ENCODE measurements at regions not wholly inside any gene's neighbourhood (a gene's known extent, or its start where the extent isn't known, plus 50 kb on each side); places are given as distances from the start of the nearest gene placed in this dataset.
"Not testable (repeated sequence)": the region's sequence is repeated elsewhere in the genome, so short reads cannot be mapped to it uniquely, and the experiment has no call there.

GRCh38 chr13:96934889-96935489, 59.3 kb downstream of the OXGR1 start:
- no peaks in the 10 kb centered on the region for H3K9me3 ChIP-seq
- H3K27ac ChIP-seq, result no peak overlapping the region
- H3K4me3 ChIP-seq, result no peak overlapping the region
- intact Hi-C loops (cut with DNase I), result no loop called here
- no peaks in the 10 kb centered on the region for H3K27me3 ChIP-seq
- no peaks in the 10 kb centered on the region for H3K4me1 ChIP-seq
- no peak for ATAC-seq
- TF ChIP-seq, protein P1, sequence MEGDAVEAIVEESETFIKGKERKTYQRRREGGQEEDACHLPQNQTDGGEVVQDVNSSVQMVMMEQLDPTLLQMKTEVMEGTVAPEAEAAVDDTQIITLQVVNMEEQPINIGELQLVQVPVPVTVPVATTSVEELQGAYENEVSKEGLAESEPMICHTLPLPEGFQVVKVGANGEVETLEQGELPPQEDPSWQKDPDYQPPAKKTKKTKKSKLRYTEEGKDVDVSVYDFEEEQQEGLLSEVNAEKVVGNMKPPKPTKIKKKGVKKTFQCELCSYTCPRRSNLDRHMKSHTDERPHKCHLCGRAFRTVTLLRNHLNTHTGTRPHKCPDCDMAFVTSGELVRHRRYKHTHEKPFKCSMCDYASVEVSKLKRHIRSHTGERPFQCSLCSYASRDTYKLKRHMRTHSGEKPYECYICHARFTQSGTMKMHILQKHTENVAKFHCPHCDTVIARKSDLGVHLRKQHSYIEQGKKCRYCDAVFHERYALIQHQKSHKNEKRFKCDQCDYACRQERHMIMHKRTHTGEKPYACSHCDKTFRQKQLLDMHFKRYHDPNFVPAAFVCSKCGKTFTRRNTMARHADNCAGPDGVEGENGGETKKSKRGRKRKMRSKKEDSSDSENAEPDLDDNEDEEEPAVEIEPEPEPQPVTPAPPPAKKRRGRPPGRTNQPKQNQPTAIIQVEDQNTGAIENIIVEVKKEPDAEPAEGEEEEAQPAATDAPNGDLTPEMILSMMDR (IDR thresholded peaks at IDR 0.05), result no peak
- no peaks in the 10 kb centered on the region for H3K36me3 ChIP-seq
- no peak for DNase-seq

DNA sequence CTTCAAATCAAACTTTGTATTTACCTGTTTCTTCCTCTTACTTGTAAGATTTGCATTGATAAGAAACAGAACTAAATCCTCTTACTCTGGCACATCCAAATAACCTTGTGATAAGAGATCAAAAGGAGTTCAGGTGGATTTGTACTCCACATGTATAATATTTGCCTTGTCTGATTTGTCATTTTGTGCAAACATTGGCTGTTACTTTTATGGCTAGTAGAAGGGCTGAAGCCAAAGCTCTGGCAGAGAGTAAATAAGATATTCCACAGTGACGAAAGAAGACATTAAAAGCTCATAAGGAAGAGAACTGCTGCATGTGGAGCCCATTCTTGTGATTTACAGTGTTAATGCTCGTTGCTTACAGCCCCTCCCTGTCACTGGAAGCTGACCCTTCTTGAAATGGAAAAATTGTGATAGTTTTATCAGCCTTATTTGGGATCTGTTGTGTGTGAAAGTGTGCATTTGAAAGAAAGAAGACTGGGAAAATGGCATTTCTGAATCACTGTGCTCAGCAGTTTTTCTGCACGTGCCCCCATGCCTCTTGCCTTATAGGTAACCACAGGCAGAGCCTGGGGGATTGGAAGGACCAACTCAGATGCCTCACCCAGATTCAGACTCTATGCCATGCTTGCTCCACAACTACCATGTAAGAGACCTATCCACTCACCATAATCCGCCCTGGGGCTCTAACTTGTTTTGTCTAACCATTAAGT, 68.2 kb downstream of the OXGR1 start:
- peak in 2 of 4 donors; percentile 6 to 19 for DNase-seq

GRCh38 chr13:96925477-96925876, 68.8 kb downstream of the OXGR1 start:
- Histone ChIP-seq H3K36me3 (no peaks in the 10 kb centered on the region), H3K4me3 (no peak overlapping the region), H3K4me1 (no peaks in the 10 kb centered on the region), H3K27ac (no peak overlapping the region), H3K27me3 (no peaks in the 10 kb centered on the region), H3K9me3 (peaks cover 0 to 20% of the 10 kb centered on the region in 2 donors)
- intact Hi-C loops (cut with DNase I), result no loop called here
- TF ChIP-seq, protein P1 (IDR thresholded peaks at IDR 0.05), result no peak
- DNase-seq (no peak), ATAC-seq (no peak)

More for the DNA sequence above, 68.2 kb downstream of the OXGR1 start:
- TF ChIP-seq, protein P1 (IDR thresholded peaks at IDR 0.05), result no peak
- H3K9me3 ChIP-seq, result peaks cover 0 to 18% of the 10 kb centered on the region in 2 donors
- H3K27me3 ChIP-seq, result no peaks in the 10 kb centered on the region
- no peaks in the 10 kb centered on the region for H3K36me3 ChIP-seq
- intact Hi-C loops (cut with DNase I), result no loop called here
- H3K4me3 ChIP-seq, result no peak overlapping the region
- H3K4me1 ChIP-seq, result no peaks in the 10 kb centered on the region
- no peak overlapping the region for H3K27ac ChIP-seq
- peak; percentile 71 for ATAC-seq

DNA sequence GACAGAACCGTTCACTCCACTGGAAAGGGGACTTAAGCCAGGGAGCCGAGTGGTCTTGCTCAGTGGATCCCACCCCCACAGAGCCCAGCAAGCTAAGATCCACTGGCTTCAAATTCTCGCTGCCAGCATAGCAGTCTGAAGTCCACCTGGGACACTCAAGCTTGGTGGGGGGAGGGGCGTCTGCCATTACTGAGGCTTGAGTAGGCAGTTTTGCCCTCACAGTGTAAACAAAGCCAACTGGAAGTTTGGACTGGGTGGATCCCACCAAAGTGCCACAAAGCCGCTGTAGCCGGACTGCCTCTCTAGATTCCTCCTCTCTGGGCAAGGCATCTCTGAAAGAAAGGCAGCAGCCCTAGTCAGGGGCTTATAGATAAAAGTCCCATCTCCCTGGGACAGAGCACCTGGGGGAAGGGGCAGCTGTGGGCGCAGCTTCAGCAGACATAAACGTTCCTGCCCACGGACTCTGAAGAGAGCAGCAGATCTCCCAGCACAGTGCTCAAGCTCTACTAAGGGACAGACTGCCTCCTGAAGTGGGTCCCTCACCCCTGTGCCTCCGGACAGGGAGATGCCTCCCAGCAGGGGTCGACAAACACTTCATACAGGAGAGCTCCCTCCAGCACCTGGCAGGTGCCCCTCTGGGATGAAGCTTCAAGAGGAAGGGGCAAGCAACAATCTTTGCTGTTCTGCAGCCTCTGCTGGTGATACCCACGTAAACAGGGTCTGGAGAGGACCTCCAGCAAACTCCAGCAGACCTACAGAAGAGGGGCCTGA, 75.2 kb downstream of the OXGR1 start:
- H3K36me3 ChIP-seq; H3K27me3 ChIP-seq; H3K4me3 ChIP-seq; H3K4me1 ChIP-seq; H3K27ac ChIP-seq; ATAC-seq; DNase-seq; intact Hi-C loops (cut with DNase I): not testable (repeated sequence)
- H3K9me3 ChIP-seq, result peaks cover 0 to 28% of the 10 kb centered on the region in 2 donors

GRCh38 chr13:96904232-96904631, 90.0 kb downstream of the OXGR1 start:
- Histone ChIP-seq H3K9me3 (no peaks in the 10 kb centered on the region), H3K27me3 (no peaks in the 10 kb centered on the region), H3K4me3 (no peak overlapping the region), H3K27ac (no peak overlapping the region), H3K4me1 (no peaks in the 10 kb centered on the region), H3K36me3 (no peaks in the 10 kb centered on the region)
- TF ChIP-seq, protein P1 (IDR thresholded peaks at IDR 0.05), result no peak
- no peak for ATAC-seq
- DNase-seq, result no peak
- intact Hi-C loops (cut with DNase I), result no loop called here
